COR-L47 (cell line): ENCODE measurements at regions not wholly inside any gene's neighbourhood (a gene's known extent, or its start where the extent isn't known, plus 50 kb on each side); places are given as distances from the start of the nearest gene placed in this dataset.
A peak's percentile ranks its signal among the peaks of the same experiment; 100 is the strongest.

ENCODE experiments used
- DNase-seq: peaks from one replicate; lab custom pipeline; 2025; lab: John Stamatoyannopoulos, UW

GRCh38 chr2:147711031-147711430 is 133.8 kb upstream of the ACVR2A start:
- no peak for DNase-seq

DNA sequence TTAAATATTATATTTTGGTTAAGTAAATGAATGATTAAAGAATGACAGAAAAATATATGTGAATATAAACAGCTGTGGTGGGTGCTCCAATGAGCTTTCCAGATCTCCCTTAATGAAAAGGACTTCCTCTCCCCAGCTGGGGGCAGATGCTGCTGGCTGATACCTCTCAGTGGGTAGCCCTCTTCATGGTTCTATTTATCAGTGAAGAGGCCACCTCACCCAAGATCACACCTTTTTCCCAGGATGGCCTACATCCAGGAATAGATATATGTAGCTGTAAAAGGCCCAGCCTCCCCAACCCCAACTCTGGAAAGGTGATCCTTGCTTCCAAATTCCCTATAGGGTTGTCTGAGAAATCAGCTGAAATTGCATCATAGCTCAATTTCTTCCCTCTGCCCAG is 135.2 kb upstream of the ACVR2A start:
- no peak for DNase-seq

- no peak for DNase-seq
Measured at GRCh38 chr2:147703171-147703570, 141.7 kb upstream of the ACVR2A start.

DNA sequence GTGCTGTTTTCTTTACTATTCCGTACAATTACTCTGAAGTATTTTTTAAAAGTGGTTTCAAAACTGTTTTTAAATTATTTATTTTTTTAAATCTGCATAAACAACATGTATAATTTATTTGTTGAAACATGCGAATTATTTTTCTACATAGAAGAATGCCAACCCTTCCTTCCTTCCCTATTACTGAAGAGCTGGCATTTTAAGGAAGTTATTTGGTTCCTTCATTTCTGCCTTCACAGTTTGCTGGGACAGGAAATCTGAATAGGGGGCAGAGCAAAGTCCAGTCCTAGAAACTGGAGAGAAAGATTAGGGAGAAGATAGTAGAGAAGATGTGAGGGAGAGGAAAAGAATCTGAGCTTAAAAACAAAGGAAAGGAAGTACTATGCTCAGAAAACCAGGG is 146.7 kb upstream of the ACVR2A start:
- DNase-seq: no peak

- DNase-seq: no peak
Measured at GRCh38 chr2:147696426-147696825, 148.4 kb upstream of the ACVR2A start.

GRCh38 chr2:147689220-147689909 is 155.5 kb upstream of the ACVR2A start:
- DNase-seq: no peak

DNA sequence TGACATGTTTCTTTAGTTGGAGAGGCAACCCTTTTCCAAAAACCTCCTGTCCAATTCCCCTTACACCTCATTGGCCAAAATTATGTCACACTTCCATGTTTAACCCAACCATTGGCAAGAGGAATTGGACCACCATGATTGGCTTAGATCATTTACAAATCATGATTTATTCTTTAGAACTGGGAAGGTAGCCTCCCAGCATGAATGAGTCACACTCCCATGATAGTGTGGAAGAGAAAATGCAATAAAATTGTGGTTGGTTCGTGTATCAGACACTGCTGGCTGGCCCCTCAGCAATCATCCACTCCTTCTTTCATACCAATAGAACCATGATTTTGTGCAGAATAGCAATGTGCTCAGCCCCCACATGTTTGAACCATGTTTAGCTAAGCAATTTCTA is 156.6 kb upstream of the ACVR2A start:
- no peak for DNase-seq

- no peak for DNase-seq
Measured at GRCh38 chr2:147686365-147686764, 158.5 kb upstream of the ACVR2A start.

DNA sequence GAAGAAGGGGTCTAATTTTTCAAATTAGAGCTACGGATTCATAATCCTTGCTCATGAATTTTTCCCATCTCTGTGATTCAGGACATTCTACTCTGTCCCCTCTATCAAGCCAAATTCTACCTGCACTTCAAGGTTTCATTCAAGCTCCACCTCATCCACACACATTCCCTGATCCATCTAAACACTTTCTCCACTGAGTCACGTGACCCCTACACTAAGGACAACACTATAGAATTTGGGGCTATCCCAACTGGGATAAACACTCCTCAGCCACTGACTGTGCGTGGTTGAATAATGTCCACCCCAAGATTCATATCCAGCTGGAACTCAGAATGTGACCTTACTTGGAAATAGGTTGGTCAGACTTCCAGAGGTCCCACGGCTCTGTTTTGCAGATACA is 159.9 kb upstream of the ACVR2A start:
- DNase-seq: no peak

DNA sequence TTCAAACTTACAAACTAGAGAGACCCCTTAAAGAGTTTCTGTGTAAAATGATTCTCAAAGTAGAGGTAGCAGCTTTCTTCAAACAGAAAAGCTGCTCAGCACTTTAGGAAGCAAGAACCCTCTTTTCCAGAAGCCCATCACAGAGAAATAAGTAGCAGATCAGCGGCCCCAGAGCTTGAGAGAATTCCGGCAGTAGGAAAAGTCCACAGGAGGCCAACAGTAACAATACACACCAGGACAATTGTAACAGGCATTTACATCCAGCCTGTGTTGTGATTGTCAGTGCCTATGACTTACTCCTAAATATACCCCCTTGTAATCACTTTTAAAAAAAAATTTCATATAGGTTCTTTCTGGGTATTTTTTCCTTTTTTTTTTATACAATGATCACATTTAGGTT is 161.4 kb upstream of the ACVR2A start:
- DNase-seq: no peak

DNA sequence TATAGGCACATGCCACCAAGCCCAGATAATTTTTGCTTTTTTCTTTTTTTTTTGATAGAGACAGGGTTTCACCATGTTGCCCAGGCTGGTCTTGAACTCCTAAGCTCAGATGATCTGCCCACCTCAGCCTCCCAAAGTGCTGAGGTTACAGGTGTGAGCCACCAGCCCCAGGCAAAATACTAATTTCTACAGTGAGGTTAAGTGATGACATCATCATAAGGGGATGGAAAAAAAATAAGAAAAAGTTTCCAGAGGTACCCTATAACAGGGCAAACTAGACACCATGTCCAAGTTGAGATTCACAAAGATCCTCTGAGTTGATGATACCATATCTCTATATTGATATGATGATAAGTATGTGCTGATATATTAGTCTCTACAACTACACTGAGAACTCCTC is 163.7 kb upstream of the ACVR2A start:
- DNase-seq: no peak

GRCh38 chr2:147679955-147680531 is 164.8 kb upstream of the ACVR2A start:
- DNase-seq: peak; percentile 79

DNA sequence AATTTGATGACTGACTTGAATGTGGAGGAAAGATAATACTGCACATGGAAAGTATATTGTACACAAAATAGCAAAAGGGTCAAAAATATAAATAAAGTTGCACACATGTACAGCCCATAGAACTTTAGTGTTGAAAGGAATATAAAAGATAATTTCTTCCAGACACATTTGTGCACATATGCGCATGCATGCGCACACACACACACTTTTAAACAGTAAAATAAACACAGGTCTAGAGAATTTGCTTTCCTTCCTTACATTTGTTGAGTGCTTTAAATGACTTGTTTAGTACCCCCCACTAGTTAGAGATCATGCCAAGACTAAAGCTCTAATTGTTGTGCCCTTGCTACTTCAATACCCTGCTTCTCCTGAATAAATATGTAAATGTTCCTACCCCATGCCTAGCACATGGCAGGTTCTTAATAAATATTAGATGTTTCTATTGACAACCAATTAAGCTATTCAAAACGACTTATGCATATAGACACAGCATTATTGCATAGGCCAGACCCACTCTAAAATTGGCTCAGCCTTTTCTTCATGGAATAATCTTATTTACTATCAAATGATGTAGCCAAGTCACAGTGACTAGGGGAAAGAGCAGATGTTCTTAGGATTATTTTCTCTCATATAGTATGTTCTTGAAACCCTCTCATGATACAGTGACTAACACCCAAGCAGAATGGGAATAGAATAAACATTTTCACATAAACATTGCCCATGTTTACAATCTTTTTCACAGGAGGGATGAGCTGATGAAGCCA is 165.5 kb upstream of the ACVR2A start:
- peak; percentile 82 for DNase-seq

DNA sequence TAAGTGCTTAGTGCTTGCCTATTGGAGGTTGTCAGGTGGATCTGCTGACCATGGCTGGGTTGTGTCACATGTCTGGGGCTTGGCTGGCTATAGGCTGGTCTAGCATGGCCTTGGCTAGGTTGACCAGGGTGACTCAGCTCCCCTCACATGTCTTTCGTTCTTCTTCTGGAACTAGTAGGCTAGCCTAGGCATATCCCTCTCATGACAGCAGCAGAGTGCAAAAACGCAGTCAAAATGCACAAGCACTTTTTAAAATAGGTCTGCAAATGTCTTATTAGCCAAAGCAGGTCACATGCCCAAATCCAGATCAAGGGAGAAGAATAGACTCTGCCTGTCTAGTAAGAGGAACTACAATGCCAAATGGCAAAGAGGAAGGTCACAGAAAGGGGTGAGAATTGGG is 179.7 kb upstream of the ACVR2A start:
- DNase-seq: no peak

DNA sequence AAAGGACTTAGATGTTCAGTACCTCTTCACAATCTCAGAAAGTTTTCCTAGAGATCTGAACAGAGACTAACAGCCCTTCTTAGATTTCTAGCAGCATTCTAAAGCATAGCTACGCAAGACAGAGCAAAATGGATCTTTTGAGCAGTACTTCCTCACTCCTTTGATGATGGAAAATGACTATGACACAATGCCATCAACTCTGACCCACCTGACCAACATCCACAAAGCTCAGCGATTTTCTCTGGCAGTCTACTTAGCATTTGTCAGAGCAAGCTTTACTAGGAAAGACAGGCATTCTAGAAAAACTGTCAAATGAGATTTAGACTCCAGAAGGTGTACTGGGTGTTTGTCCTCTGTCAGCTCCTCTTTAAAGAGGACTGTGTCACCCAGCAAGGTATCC is 180.9 kb upstream of the ACVR2A start:
- DNase-seq: no peak

GRCh38 chr2:147663153-147663961 is 181.5 kb upstream of the ACVR2A start:
- DNase-seq: no peak

DNA sequence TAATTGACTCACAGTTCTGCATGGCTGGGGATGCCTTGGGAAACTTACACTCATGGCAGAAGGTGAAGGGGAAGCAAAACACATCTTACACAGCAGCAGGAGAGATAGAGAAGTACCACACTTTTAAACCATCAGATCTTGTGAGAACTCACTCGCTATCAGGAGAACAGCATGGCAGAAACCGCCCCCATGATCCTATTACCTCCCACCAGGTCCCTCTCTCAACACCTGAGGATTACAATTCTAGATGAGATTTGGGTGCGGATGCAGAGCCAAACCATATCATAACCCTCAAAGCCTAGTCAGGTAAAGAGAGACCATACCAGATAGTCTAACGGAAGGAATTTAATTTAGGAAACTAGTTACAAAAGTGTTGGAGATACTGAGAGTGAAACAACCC is 182.6 kb upstream of the ACVR2A start:
- DNase-seq: no peak

- DNase-seq: no peak
Measured at GRCh38 chr2:147660680-147661079, 184.1 kb upstream of the ACVR2A start.

GRCh38 chr2:147659051-147659450 is 185.8 kb upstream of the ACVR2A start:
- DNase-seq: no peak

DNA sequence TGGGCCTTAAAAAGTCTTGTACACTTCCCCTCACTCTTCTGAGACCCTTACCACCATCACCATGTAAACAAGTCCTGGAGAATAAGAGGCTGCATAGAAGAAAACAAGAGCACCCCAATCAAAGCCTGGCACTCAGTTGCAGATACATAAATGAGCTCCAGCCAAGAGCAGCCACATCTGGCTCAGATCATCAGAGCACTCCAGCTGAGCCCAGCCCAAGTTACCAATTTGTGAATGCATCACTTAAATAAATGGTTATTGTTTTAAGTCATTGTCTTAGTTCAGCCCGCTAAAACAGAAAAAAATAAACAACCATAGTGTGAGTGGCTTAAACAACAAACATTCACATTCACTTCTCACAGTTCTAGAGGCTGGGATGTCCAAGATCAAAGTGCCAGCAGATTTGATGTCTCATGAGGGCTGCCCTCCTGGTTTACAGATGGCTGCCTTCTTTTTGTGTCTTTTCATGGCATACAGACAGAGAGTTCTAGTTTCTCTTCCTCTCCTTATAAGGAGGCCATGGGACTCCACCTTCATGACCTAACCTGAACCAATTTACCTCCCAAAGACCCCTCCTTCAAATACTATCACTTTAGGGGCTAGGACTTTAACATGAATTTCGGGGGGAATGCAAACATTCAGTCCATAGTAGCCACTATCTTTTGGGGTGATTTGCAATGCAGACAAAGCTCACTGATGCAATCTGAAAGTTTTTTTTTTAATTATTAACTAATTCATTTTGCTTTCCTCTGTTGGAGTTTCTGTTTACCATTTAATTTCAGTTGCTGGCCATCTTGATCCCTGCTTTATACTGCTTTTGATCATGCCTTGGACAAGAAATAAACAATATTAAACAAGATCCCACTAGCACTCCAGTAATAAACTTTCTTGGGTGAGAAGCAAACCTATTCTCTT is 187.5 kb upstream of the ACVR2A start:
- no peak for DNase-seq

DNA sequence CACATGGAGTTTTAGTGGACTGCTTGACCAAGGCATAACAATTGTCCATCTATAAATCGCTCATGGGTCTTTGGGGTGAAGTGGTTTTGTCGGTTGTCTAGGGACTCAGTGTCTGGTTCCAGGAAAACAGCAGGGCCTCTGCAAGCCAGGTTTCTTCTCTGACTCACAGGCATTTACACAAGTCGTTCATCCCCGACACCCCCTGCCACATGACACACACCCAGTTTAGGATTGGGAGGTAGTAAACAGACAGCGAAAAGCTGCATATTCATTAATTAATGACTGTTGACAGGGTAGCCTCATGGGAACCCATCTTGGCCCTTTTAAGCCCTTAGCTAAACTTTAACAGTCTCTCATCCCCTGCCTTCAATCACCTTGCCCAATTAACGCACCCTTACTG is 194.8 kb upstream of the ACVR2A start:
- no peak for DNase-seq

GRCh38 chr2:147649286-147649685 is 195.5 kb upstream of the ACVR2A start:
- no peak for DNase-seq
